WTC11 (cell line): ENCODE measurements at regions not wholly inside any gene's neighbourhood (a gene's known extent, or its start where the extent isn't known, plus 50 kb on each side); places are given as distances from the start of the nearest gene placed in this dataset.

ENCODE experiments used
- ATF2 ChIP-seq: sonication (generic); formaldehyde crosslinking; IDR thresholded peaks from 2 replicates; pipeline ENCODE4 v1.8.1; 2022; ENCODE audit warnings: low read depth, missing genetic modification reagents, borderline replicate concordance
- ATF3 ChIP-seq: sonication (generic); formaldehyde crosslinking; conservative IDR thresholded peaks from 2 replicates; pipeline ENCODE4 v1.8.1; 2022; ENCODE audit warnings: mild to moderate bottlenecking, missing genetic modification reagents
- CREM ChIP-seq: sonication (generic); formaldehyde crosslinking; IDR thresholded peaks from 2 replicates; pipeline ENCODE4 v1.8.1; 2022; ENCODE audit warnings: mild to moderate bottlenecking, missing genetic modification reagents, moderate library complexity
- CTCF ChIP-seq: fragments of 200-600 bp; IDR thresholded peaks from 2 replicates; pipeline ENCODE4 v1.8.0; 2022; ENCODE audit warnings: antibody characterized with exemption
- E2F1 ChIP-seq: sonication (generic); formaldehyde crosslinking; IDR thresholded peaks from 2 replicates; pipeline ENCODE4 v1.8.0; 2022; ENCODE audit warnings: mild to moderate bottlenecking, missing genetic modification reagents
- E2F5 ChIP-seq: sonication (generic); formaldehyde crosslinking; IDR thresholded peaks from 2 replicates; pipeline ENCODE4 v1.8.1; 2022; ENCODE audit warnings: mild to moderate bottlenecking, moderate library complexity, missing genetic modification reagents
- IRF1 ChIP-seq: sonication (generic); formaldehyde crosslinking; IDR thresholded peaks from 2 replicates; pipeline ENCODE4 v1.8.0; 2023; ENCODE audit warnings: missing genetic modification reagents
- IRF2 ChIP-seq: sonication (generic); formaldehyde crosslinking; IDR thresholded peaks from 2 replicates; pipeline ENCODE4 v1.8.0; 2022; ENCODE audit warnings: low read depth, missing genetic modification reagents, borderline replicate concordance
- ZNF317 ChIP-seq: sonication (generic); formaldehyde crosslinking; IDR thresholded peaks from 2 replicates; pipeline ENCODE4 v1.8.1; 2023; ENCODE audit warnings: low read depth, mild to moderate bottlenecking, moderate library complexity, missing genetic modification reagents, borderline replicate concordance
- ZNF512 ChIP-seq: sonication (generic); formaldehyde crosslinking; IDR thresholded peaks from 2 replicates; pipeline ENCODE4 v1.8.1; 2022; ENCODE audit warnings: missing genetic modification reagents, borderline replicate concordance

- TF ChIP-seq E2F1 (CRISPR knock-in tag) (no peak), CREM (CRISPR knock-in tag) (no peak), CTCF (no peak), ZNF317 (CRISPR knock-in tag) (no peak), IRF1 (CRISPR knock-in tag) (no peak), IRF2 (CRISPR knock-in tag) (no peak), E2F5 (no peak), ZNF512 (CRISPR knock-in tag) (no peak), ATF3 (CRISPR knock-in tag) (no peak), ATF2 (CRISPR knock-in tag) (no peak)
Measured at GRCh38 chr5:60185231-60186099, 291.9 kb upstream of the PDE4D start.
